ENCODE measurements at regions not wholly inside any gene's neighbourhood (a gene's known extent, or its start where the extent isn't known, plus 50 kb on each side); places are given as distances from the start of the nearest gene placed in this dataset.
"Not testable (repeated sequence)": the region's sequence is repeated elsewhere in the genome, so short reads cannot be mapped to it uniquely, and the experiment has no call there.

DNA sequence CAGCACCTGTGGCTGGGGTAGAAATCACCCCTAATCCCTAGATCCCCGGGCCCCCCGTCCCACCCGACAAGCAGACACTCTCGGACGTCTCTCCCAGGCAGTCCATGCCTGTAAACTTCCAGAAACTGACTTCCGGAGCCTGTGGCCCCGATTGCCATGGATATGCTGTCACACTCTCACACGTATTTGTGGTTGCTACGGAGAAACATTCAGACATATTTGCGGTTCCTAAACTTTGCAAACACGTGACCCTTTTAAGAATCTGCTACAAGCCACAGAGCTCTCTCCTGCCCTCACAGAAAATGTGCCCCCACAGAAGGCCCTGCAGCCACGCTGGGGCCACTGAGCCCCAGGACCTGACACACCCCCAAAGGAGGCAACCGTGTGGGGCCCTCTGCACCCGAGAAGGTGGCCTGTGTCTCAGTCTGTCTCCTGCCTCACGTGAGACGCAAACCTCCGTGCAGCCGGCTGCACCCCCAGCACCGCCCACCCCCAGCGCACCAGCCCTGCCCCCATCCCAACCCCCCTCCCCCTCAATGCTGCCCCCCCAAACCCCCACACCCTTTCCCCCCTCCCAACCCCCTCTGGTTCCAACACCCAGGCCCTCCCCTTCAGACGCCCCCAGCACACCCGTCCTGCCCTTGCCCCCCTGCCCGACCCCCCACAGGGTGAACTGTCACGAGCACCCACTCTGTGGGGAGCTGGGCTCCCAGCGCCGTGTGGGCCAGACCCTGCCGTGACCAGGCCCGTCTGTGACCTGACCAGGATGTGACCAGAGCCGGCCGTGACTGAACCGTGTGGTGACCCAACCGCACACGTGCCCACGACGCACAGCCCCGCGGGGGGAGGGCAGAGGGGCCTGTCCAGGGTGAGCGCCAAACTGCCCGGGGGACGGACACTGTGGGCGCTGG is 66.3 kb upstream of the METRNL start:
- no peaks in the 10 kb centered on the region for H3K27me3 Mint-ChIP-seq (ENCODE audit: low read depth)
- H3K4me3 Mint-ChIP-seq, result no peak overlapping the region

GRCh38 chr17:83013779-83014117 is 65.7 kb upstream of the METRNL start:
- Mint-ChIP-seq H3K27me3 (ENCODE audit: low read depth) (no peaks in the 10 kb centered on the region), H3K4me1 (ENCODE audit: low read depth) (no peaks in the 10 kb centered on the region), H3K36me3 (ENCODE audit: insufficient read depth) (no peaks in the 10 kb centered on the region), H3K4me3 (no peak overlapping the region), H3K9me3 (no peaks in the 10 kb centered on the region)
- no peak for DNase-seq
- no peak for ATAC-seq

More for the DNA sequence above, 66.3 kb upstream of the METRNL start:
- ATAC-seq (no peak), DNase-seq (no peak)
- Mint-ChIP-seq H3K36me3 (ENCODE audit: insufficient read depth) (no peaks in the 10 kb centered on the region), H3K4me1 (ENCODE audit: low read depth) (no peaks in the 10 kb centered on the region), H3K9me3 (no peaks in the 10 kb centered on the region)

- no peaks in the 10 kb centered on the region for H3K9me3 Mint-ChIP-seq
- no peaks in the 10 kb centered on the region for H3K4me1 Mint-ChIP-seq (ENCODE audit: low read depth)
- no peaks in the 10 kb centered on the region for H3K27me3 Mint-ChIP-seq (ENCODE audit: low read depth)
- no peaks in the 10 kb centered on the region for H3K36me3 Mint-ChIP-seq (ENCODE audit: insufficient read depth)
- no peak for DNase-seq
- H3K4me3 Mint-ChIP-seq, result no peak overlapping the region
- ATAC-seq, result no peak
These were observed 65.1 kb upstream of the METRNL start for GRCh38 chr17:83014297-83014696.

DNA sequence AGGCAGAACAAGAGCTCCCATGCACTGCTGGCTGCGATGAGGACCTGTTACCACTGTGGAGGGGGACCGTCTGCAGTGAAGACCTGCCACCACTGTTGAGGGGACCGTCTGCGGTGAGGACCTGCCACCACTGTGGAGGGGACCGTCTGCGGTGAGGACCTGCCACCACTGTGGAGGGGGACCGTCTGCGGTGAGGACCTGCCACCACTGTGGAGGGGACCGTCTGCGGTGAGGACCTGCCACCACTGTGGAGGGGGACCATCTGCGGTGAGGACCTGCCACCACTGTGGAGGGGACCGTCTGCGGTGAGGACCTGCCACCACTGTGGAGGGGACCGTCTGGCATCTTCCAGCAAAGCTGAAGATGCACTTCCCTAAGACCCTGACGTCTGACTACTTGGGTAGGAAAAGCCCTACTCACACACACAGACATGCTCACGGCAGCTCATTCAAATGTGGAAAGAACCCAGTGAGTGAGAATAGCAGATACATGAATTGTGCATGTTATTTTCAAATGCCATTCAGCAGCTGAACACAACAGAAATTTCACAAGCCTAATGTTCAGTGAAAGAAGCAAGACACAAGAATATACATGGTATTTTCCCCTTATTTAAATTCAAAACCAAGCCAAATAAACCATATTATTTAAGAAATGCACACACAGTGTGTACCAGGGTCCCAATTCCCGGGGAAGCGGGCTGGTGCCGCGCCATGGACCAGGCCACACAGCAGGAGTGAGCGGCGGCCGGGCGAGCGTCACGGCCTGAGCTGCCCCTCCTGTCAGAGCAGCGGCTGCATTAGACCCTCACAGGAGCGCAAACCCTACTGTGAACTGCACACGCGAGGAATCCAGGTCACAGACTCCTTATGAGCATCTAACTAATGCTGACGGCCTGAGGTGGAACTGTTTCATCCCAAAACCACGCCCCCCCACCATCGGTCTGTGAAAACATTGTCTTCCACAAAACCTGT is 64.2 kb upstream of the METRNL start:
- Mint-ChIP-seq H3K4me1 (ENCODE audit: low read depth) (no peaks in the 10 kb centered on the region), H3K36me3 (ENCODE audit: insufficient read depth) (no peaks in the 10 kb centered on the region), H3K9me3 (no peaks in the 10 kb centered on the region), H3K4me3 (no peak overlapping the region), H3K27me3 (ENCODE audit: low read depth) (no peaks in the 10 kb centered on the region)
- ATAC-seq (no peak), DNase-seq (no peak)

DNA sequence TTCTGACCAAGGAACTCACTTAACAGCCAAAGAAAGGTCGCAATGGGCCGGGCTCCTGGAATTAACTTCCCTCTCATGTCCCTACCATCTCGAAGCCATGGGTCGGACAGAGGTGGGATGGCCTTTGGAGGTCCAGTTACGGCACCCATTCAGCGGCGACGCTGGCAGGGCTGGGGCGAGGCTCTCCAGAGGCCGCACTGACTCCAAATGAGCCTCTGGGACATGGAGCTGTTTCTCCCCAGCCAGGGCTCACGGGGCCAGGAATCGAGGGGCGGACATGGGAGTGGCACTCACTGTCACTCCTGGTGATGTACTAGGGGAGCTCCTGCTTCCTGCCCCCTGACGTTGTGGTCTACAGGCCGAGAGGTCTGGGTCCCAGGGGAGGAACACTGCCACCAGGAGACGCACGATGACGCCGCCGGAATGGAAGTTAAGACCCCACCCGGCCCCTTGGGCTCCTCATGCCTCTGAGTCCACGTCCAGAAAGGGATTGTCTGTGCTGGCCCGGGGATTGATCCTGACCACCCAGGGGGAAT is 60.7 kb upstream of the METRNL start:
- H3K4me3 Mint-ChIP-seq, result no peak overlapping the region

DNA sequence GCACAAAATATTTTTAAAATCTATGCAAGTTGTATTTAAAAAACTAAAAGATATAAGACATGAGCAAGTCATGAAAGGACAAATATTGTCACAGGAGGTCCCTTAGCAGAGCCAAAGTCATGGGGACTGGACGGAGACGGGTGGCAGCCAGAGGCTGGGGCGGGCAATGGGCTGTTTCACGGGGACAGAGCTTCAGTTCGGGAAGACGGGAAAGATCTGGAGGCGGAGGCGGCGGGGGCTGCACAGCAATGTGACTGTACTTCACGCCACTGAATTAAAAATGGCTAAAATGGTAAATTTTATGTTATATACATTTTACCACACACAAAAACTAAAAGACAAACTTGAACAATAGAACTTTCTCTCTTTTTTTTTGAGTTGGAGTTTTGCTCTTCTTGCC is 60.0 kb upstream of the METRNL start:
- Mint-ChIP-seq H3K4me1 (ENCODE audit: low read depth) (peaks cover 2% of the 10 kb centered on the region), H3K4me3 (no peak overlapping the region)
- DNase-seq, result no peak

More for the DNA sequence above, 60.7 kb upstream of the METRNL start:
- H3K4me1 Mint-ChIP-seq (ENCODE audit: low read depth), result no peaks in the 10 kb centered on the region
- H3K36me3 Mint-ChIP-seq (ENCODE audit: insufficient read depth), result peaks cover 7% of the 10 kb centered on the region
- DNase-seq, result no peak
- no peak for ATAC-seq
- no peaks in the 10 kb centered on the region for H3K27me3 Mint-ChIP-seq (ENCODE audit: low read depth)
- H3K9me3 Mint-ChIP-seq, result no peaks in the 10 kb centered on the region

GRCh38 chr17:83024218-83024971 is 55.0 kb upstream of the METRNL start:
- Mint-ChIP-seq H3K27me3 (ENCODE audit: low read depth) (no peaks in the 10 kb centered on the region), H3K4me1 (ENCODE audit: low read depth) (peaks cover 15% of the 10 kb centered on the region), H3K9me3 (no peaks in the 10 kb centered on the region), H3K36me3 (ENCODE audit: insufficient read depth) (peaks cover 10% of the 10 kb centered on the region), H3K4me3 (no peak overlapping the region)
- DNase-seq, result no peak
- peak; percentile 43 to 52 for ATAC-seq

More for the DNA sequence above, 60.0 kb upstream of the METRNL start:
- H3K9me3 Mint-ChIP-seq, result no peaks in the 10 kb centered on the region
- H3K36me3 Mint-ChIP-seq (ENCODE audit: insufficient read depth), result peaks cover 7% of the 10 kb centered on the region
- H3K27me3 Mint-ChIP-seq (ENCODE audit: low read depth), result no peaks in the 10 kb centered on the region
- no peak for ATAC-seq

GRCh38 chr17:83025636-83026280 is 53.7 kb upstream of the METRNL start:
- H3K4me1 Mint-ChIP-seq (ENCODE audit: low read depth), result peaks cover 15% of the 10 kb centered on the region
- peaks cover 10% of the 10 kb centered on the region for H3K36me3 Mint-ChIP-seq (ENCODE audit: insufficient read depth)
- H3K4me3 Mint-ChIP-seq, result no peak overlapping the region
- ATAC-seq (no peak), DNase-seq (no peak)
- H3K27me3 Mint-ChIP-seq (ENCODE audit: low read depth), result no peaks in the 10 kb centered on the region
- H3K9me3 Mint-ChIP-seq, result no peaks in the 10 kb centered on the region

GRCh38 chr17:83026311-83026811 is 53.0 kb upstream of the METRNL start:
- ATAC-seq (no peak), DNase-seq (no peak)
- Mint-ChIP-seq H3K4me1 (ENCODE audit: low read depth) (peaks cover 15% of the 10 kb centered on the region), H3K9me3 (no peaks in the 10 kb centered on the region), H3K36me3 (ENCODE audit: insufficient read depth) (peaks cover 10% of the 10 kb centered on the region), H3K4me3 (no peak overlapping the region), H3K27me3 (ENCODE audit: low read depth) (no peaks in the 10 kb centered on the region)

GRCh38 chr17:83026921-83027320 is 52.5 kb upstream of the METRNL start:
- not testable (repeated sequence) for H3K4me3 Mint-ChIP-seq; DNase-seq; ATAC-seq; H3K36me3 Mint-ChIP-seq (ENCODE audit: insufficient read depth); H3K27me3 Mint-ChIP-seq (ENCODE audit: low read depth); H3K9me3 Mint-ChIP-seq
- H3K4me1 Mint-ChIP-seq (ENCODE audit: low read depth), result peaks cover 15% of the 10 kb centered on the region

DNA sequence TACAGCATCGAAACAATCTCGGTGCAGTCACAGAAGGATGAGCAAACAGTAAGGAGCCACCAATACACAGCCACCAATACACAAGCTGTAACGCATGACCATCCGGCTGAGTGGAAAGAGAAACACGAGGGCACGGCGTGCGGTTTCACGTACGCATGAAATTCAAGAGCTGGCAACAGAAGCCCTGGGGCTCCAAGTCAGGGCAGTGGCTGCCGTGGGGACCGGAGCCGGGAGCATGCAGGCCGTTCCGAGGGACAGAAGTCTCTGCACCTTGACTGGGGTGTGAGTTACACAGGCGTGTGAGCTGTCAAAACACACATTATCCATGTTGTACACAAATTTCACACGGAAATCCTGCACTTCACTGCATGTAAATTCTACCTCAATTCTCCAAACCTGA is 50.6 kb upstream of the METRNL start:
- no peak overlapping the region for H3K4me3 Mint-ChIP-seq
- H3K27me3 Mint-ChIP-seq (ENCODE audit: low read depth), result no peaks in the 10 kb centered on the region
- ATAC-seq (no peak), DNase-seq (no peak)
- H3K9me3 Mint-ChIP-seq, result no peaks in the 10 kb centered on the region
- H3K4me1 Mint-ChIP-seq (ENCODE audit: low read depth), result peaks cover 15% of the 10 kb centered on the region
- peaks cover 12% of the 10 kb centered on the region for H3K36me3 Mint-ChIP-seq (ENCODE audit: insufficient read depth)

DNA sequence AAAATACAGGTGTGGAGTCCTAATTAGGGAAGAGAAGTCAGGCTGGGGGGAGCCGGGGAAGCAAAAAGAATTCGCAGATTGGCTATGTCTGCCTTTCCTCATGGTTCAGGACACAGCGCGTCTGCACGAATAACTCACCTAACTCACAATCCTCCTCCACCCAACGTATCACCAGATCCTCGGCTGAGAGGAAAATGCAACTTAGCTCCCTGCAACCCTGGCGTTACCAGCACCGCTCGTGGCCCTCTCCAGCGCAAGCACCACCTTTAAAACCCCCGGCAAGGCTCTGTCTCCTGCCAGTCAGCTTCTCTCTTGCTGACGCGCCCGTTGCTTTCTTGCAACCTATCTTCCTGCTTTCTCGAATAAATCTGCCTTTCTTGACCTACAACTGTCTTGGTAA is 49.8 kb upstream of the METRNL start:
- Mint-ChIP-seq H3K4me3 (no peak overlapping the region), H3K27me3 (ENCODE audit: low read depth) (no peaks in the 10 kb centered on the region)
- ATAC-seq, result no peak

More for the DNA sequence above, 49.8 kb upstream of the METRNL start:
- H3K4me1 Mint-ChIP-seq (ENCODE audit: low read depth), result peaks cover 11% of the 10 kb centered on the region
- no peak for DNase-seq
- H3K36me3 Mint-ChIP-seq (ENCODE audit: insufficient read depth), result peaks cover 15% of the 10 kb centered on the region
- H3K9me3 Mint-ChIP-seq, result no peaks in the 10 kb centered on the region
